NCI-H2196 (cell line): ENCODE measurements at regions not wholly inside any gene's neighbourhood (a gene's known extent, or its start where the extent isn't known, plus 50 kb on each side); places are given as distances from the start of the nearest gene placed in this dataset.
A peak's percentile ranks its signal among the peaks of the same experiment; 100 is the strongest.
"Not testable (repeated sequence)": the region's sequence is repeated elsewhere in the genome, so short reads cannot be mapped to it uniquely, and the experiment has no call there.

ENCODE experiments used
- DNase-seq: peaks from one replicate; lab custom pipeline; 2025; ENCODE audit not compliant: unreplicated experiment; lab: John Stamatoyannopoulos, UW

GRCh38 chr2:39837856-39838453, 58.9 kb upstream of the THUMPD2 start:
- peak; percentile 27 for DNase-seq

DNA sequence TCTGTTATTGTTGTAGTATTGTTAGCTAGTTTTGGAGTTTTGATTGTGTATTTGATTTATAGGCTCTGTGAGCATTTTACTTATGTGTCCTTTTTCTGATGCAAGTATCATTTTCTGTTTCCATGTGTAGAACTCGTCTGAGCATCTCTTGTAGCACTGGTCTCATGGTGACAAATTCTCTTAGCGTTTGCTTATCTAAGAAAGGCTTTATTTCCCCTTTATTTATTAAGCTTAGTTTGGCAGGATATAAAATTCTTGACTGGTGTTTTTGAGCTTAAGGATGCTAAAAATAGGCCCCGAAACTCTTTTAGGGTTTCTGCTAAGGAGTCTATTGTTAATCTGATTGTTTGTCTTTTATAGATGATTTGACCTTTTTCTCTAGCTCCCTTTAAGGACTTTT, 57.6 kb upstream of the THUMPD2 start:
- no peak for DNase-seq

- no peak for DNase-seq
Observed at GRCh38 chr2:39834426-39834825, 55.4 kb upstream of the THUMPD2 start.

DNA sequence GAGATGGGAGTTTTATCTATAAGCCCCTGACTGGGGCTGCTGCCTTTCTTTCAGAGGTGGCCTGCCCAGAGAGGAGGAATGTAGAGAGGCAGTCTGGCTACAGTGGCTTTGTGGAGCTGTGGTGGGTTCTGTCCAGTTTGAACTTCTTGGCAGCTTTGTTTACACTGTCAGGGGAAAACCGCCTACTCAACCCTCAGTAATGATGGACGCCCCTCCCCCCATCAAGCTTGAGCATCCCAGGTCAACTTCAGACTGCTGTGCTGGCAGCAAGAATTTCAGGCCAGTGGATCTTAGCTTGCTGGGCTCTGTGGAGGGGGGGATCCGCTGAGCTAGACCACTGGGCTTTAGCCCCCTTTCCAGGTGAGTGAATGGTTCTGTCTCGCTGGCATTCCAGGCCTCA, 51.6 kb upstream of the THUMPD2 start:
- not testable (repeated sequence) for DNase-seq
